MM.1S (cell line): ENCODE measurements at regions not wholly inside any gene's neighbourhood (a gene's known extent, or its start where the extent isn't known, plus 50 kb on each side); places are given as distances from the start of the nearest gene placed in this dataset.
A peak's percentile ranks its signal among the peaks of the same experiment; 100 is the strongest.

Source experiments
- DNase-seq: peaks from one replicate; pipeline ENCODE4 v3.0.0-alpha.2; 2015
- H2AFZ ChIP-seq: fragments of 300-600 bp; sonication (generic); 2 replicates; pipeline ENCODE4 v1.6.0; 2016; ENCODE audit warnings: antibody characterized with exemption, low read length
- H3F3A ChIP-seq: fragments of 300-600 bp; sonication (generic); 2 replicates; pipeline ENCODE4 v1.6.1; 2016; ENCODE audit warnings: mild to moderate bottlenecking, antibody characterized with exemption, low read length, moderate library complexity, mixed read lengths; ENCODE audit not compliant: insufficient read depth
- H3K27ac ChIP-seq: fragments of 300-600 bp; sonication (generic); 2 replicates; pipeline ENCODE4 v1.5.1; 2016; ENCODE audit warnings: mild to moderate bottlenecking, low read length
- H3K27me3 ChIP-seq: fragments of 300-600 bp; sonication (generic); replicated peaks from 2 replicates; pipeline ENCODE4 v1.6.0; 2016; ENCODE audit warnings: low read length; ENCODE audit not compliant: insufficient read depth
- H3K36me3 ChIP-seq: fragments of 300-600 bp; sonication (generic); replicated peaks from 2 replicates; pipeline ENCODE4 v1.6.1; 2016; ENCODE audit warnings: mild to moderate bottlenecking, low read length, mixed read lengths; ENCODE audit not compliant: insufficient read depth
- H3K4me1 ChIP-seq: fragments of 300-600 bp; sonication (generic); 2 replicates; pipeline ENCODE4 v1.6.1; 2016; ENCODE audit warnings: low read length, mixed read lengths
- H3K4me2 ChIP-seq: fragments of 300-600 bp; sonication (generic); 2 replicates; pipeline ENCODE4 v1.6.0; 2016; ENCODE audit warnings: low read depth, low read length
- H3K4me3 ChIP-seq: fragments of 300-600 bp; sonication (generic); 2 replicates; pipeline ENCODE4 v1.5.1; 2016; ENCODE audit warnings: low read length, mixed read lengths
- H3K79me2 ChIP-seq: fragments of 300-600 bp; sonication (generic); 2 replicates; pipeline ENCODE4 v1.6.1; 2016; ENCODE audit warnings: mixed run types, low read length, mixed read lengths
- H3K9ac ChIP-seq: fragments of 300-600 bp; sonication (generic); 2 replicates; pipeline ENCODE4 v1.6.1; 2016; ENCODE audit warnings: low read length, mixed read lengths
- H3K9me2 ChIP-seq: fragments of 300-600 bp; sonication (generic); replicated peaks from 2 replicates; pipeline ENCODE4 v1.6.1; 2016; ENCODE audit warnings: mild to moderate bottlenecking, low read length, mixed read lengths; ENCODE audit not compliant: insufficient read depth
- H3K9me3 ChIP-seq: fragments of 300-600 bp; sonication (generic); replicated peaks from 2 replicates; pipeline ENCODE4 v1.6.1; 2016; ENCODE audit warnings: mild to moderate bottlenecking, low read length, mixed read lengths; ENCODE audit not compliant: insufficient read depth
- H4K20me1 ChIP-seq: fragments of 300-600 bp; sonication (generic); 2 replicates; pipeline ENCODE4 v1.6.1; 2016; ENCODE audit warnings: mild to moderate bottlenecking, low read length, moderate library complexity, mixed read lengths; ENCODE audit not compliant: insufficient read depth
- CTCF ChIP-seq: fragments of 300-600 bp; sonication (generic); IDR thresholded peaks from 2 replicates; pipeline ENCODE4 v1.5.1; 2016; ENCODE audit warnings: antibody characterized with exemption, low read length, mixed read lengths
- EZH2 ChIP-seq: fragments of 300-600 bp; sonication (generic); optimal IDR thresholded peaks from 2 replicates; pipeline ENCODE3; 2017; ENCODE audit warnings: low read depth, mild to moderate bottlenecking, antibody characterized with exemption, low read length, mixed read lengths
- EZH2phosphoT487 ChIP-seq: fragments of 300-600 bp; sonication (generic); IDR thresholded peaks from 2 replicates; pipeline ENCODE4 v1.6.1; 2018; ENCODE audit warnings: antibody characterized with exemption, low read length

DNA sequence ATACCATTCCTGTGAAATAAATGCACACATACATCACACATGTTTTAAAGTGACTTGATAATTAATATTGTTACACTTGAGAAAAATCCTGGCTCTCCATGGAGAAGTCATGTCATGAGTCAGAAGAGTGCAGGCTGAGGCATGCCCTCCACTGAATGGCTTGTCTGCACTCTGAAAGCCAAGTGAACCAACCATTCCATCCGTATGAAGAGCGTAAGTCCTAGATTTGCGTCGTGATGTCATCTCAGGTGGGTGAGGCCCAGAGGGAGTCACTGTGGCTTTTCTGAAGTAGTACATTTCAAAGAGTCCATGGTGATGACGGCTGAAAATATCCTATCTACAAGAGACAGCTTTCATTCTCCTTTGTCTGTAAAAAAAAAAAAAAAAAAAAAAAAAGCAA, 83.5 kb upstream of the IRX5 start:
- Histone ChIP-seq H3K36me3 (no peaks in the 10 kb centered on the region), H3K4me1 (peaks cover 16% of the 10 kb centered on the region), H3K9me2 (no peaks in the 10 kb centered on the region), H3K9me3 (no peaks in the 10 kb centered on the region), H4K20me1 (no peaks in the 10 kb centered on the region), H3K27ac (peak overlapping the region; percentile 43; the same call in 1 of the 2 replicates), H3K4me3 (no peak overlapping the region), H3F3A (peaks cover 11% of the 10 kb centered on the region), H3K79me2 (no peaks in the 10 kb centered on the region), H3K4me2 (no peak overlapping the region), H3K27me3 (no peaks in the 10 kb centered on the region), H3K9ac (no peak overlapping the region), H2AFZ (no peak overlapping the region)
- TF ChIP-seq EZH2: no peak
- TF ChIP-seq CTCF: no peak
- no peak for TF ChIP-seq EZH2phosphoT487
- no peak for DNase-seq

DNA sequence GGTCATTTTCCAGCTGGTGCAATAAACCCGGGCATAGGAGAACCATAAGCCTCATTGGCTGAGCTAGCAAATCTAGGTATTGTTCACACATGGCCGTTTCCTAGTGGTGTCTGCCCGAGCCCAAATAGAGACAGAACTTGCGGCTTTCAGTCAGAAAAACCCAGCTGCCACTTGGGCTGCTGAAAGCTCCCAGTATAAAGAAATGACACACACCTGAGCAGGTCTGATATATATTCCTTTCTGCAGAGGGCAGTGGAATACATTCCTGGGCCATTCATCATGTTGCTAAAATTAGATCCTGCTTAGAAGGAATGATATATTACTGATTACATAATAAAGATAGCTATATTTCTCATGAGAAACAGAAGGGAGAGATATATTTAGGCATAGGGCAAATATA, 83.9 kb upstream of the IRX5 start:
- no peaks in the 10 kb centered on the region for H3K27me3 ChIP-seq
- no peak overlapping the region for H3K4me3 ChIP-seq
- H3K9ac ChIP-seq: no peak overlapping the region
- peak overlapping the region; percentile 43; the same call in 1 of the 2 replicates for H3K27ac ChIP-seq
- H3K36me3 ChIP-seq: no peaks in the 10 kb centered on the region
- no peaks in the 10 kb centered on the region for H3K9me3 ChIP-seq
- no peaks in the 10 kb centered on the region for H3K9me2 ChIP-seq
- H4K20me1 ChIP-seq: no peaks in the 10 kb centered on the region
- H3K79me2 ChIP-seq: no peaks in the 10 kb centered on the region
- H3K4me2 ChIP-seq: peak overlapping the region; percentile 23; the same call in 1 of the 2 replicates
- peaks cover 16% of the 10 kb centered on the region for H3K4me1 ChIP-seq
- 0 out of 2 replicates have a peak overlapping the region, but pooled peaks have one; percentile 22 for H2AFZ ChIP-seq
- H3F3A ChIP-seq: peaks cover 11% of the 10 kb centered on the region
- TF ChIP-seq EZH2phosphoT487 (no peak), EZH2 (no peak), CTCF (no peak)
- DNase-seq: peak; percentile 79

DNA sequence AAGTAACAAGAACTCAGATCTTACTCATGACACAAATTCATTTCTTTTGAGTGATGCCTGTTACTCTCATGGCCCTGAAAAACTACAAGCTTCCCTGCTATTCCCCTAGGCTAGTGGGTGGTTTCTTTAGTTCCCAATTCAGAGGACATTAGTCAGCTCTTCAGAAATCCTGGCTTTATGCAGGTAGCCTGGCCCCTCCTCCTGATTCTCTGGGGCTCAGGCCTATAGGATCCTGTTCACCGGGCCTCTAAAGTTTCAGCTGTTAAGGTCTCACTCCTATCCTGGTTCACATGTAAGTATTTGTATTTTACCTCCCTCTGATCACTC, 87.3 kb upstream of the IRX5 start:
- Histone ChIP-seq H3K9me3 (no peaks in the 10 kb centered on the region), H3F3A (peaks cover 11% of the 10 kb centered on the region), H3K9me2 (no peaks in the 10 kb centered on the region), H2AFZ (peak overlapping the region; percentile 76), H3K4me1 (peaks cover 16% of the 10 kb centered on the region), H3K79me2 (no peaks in the 10 kb centered on the region), H3K27me3 (no peaks in the 10 kb centered on the region), H3K4me2 (peak overlapping the region; percentile 32), H3K9ac (peak overlapping the region; percentile 30), H4K20me1 (no peaks in the 10 kb centered on the region), H3K4me3 (no peak overlapping the region; the same call in 1 of the 2 replicates), H3K27ac (peak overlapping the region; percentile 68), H3K36me3 (no peaks in the 10 kb centered on the region)
- peak; percentile 44 for DNase-seq
- TF ChIP-seq EZH2: no peak
- TF ChIP-seq CTCF: no peak
- TF ChIP-seq EZH2phosphoT487: no peak
